ENCODE measurements at regions not wholly inside any gene's neighbourhood (a gene's known extent, or its start where the extent isn't known, plus 50 kb on each side); places are given as distances from the start of the nearest gene placed in this dataset.

DNA sequence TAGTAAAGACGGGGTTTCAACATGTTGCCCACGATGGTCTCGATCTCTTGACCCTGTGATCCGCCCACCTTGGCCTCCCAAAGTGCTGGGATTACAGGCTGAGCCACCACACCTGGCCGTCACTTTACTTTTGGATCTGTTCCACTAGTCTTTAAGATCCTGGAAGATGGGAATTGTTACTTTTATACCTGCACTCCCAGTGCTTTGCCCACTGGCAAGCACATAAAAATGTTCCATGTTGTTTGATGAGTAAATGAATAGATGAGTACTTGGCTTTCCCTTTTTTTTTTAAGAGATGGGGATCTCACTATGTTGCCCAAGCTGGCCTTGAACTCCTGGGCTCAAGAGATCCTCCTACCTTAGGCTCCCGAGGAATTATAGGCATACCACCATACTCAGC lies 84.8 kb upstream of the SASH1 start:
- TF ChIP-seq POLR2A (IDR thresholded peaks at IDR 0.05) (no peak), EP300 (IDR thresholded peaks at IDR 0.05) (no peak)
- TF ChIP-seq, protein P1, sequence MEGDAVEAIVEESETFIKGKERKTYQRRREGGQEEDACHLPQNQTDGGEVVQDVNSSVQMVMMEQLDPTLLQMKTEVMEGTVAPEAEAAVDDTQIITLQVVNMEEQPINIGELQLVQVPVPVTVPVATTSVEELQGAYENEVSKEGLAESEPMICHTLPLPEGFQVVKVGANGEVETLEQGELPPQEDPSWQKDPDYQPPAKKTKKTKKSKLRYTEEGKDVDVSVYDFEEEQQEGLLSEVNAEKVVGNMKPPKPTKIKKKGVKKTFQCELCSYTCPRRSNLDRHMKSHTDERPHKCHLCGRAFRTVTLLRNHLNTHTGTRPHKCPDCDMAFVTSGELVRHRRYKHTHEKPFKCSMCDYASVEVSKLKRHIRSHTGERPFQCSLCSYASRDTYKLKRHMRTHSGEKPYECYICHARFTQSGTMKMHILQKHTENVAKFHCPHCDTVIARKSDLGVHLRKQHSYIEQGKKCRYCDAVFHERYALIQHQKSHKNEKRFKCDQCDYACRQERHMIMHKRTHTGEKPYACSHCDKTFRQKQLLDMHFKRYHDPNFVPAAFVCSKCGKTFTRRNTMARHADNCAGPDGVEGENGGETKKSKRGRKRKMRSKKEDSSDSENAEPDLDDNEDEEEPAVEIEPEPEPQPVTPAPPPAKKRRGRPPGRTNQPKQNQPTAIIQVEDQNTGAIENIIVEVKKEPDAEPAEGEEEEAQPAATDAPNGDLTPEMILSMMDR (IDR thresholded peaks at IDR 0.05), result no peak

DNA sequence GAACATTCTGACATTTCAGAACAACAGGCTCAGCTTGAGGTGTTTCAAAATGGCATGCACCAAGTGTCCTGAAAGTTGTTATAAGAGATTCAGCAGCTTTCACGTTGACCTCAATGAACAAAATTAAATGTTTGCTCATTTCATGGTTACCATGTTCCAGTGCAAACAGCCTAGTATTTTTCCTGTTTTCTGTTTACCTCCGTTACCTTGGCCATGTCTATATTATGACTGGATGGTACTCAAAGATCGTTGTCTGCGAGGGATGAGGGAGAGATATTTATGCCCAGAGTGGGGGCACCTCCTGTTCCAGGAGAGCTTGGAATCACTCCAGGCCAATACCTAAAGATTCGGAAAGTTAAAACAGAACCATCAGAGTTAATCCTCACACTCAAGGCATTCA lies 83.8 kb upstream of the SASH1 start:
- H3K4me1 ChIP-seq, result no peaks in the 10 kb centered on the region
- DNase-seq (ENCODE audit: low spot score in 2 of 2), result no peak
- H3K4me3 ChIP-seq, result no peak overlapping the region
- no peak overlapping the region for H3K27ac ChIP-seq
- TF ChIP-seq POLR2A (IDR thresholded peaks at IDR 0.05) (no peak), EP300 (IDR thresholded peaks at IDR 0.05) (no peak)
- TF ChIP-seq, protein P1 (IDR thresholded peaks at IDR 0.05), result no peak
- H3K27me3 ChIP-seq, result no peaks in the 10 kb centered on the region
- H3K9me3 ChIP-seq, result no peaks in the 10 kb centered on the region
- 93 to 98% methylated on average over 5 of the region's 5 CpGs for WGBS, 2 donors
- no peaks in the 10 kb centered on the region for H3K36me3 ChIP-seq

More for the DNA sequence above, 84.8 kb upstream of the SASH1 start:
- no peaks in the 10 kb centered on the region for H3K36me3 ChIP-seq
- H3K9me3 ChIP-seq, result no peaks in the 10 kb centered on the region
- no peaks in the 10 kb centered on the region for H3K27me3 ChIP-seq
- no peak overlapping the region for H3K27ac ChIP-seq
- H3K4me3 ChIP-seq, result no peak overlapping the region
- no peaks in the 10 kb centered on the region for H3K4me1 ChIP-seq
- 95 to 98% methylated on average over 6 of the region's 6 CpGs for WGBS, 2 donors
- DNase-seq (ENCODE audit: low spot score in 2 of 2), result no peak

DNA sequence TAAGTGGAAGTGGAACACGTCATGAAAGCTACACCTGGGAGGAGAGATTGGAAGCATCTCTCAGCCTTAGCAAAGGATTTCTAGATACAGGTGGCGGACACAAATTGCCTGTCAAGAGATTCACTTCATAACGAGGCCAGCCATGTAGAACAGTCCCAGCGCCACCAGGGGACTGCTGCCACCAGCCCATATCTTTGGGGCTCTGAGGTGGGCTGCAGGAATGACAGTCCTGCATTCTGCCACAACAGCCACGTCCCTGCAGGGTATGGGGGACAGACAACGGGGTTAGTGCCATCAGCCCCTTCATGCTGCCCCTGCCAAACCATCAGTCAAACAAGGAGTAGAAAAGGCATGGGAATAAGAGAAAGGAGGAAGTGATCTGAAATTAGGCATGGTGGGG lies 81.2 kb upstream of the SASH1 start:
- TF ChIP-seq, protein P1 (IDR thresholded peaks at IDR 0.05), result no peak
- TF ChIP-seq POLR2A (IDR thresholded peaks at IDR 0.05), result no peak
- TF ChIP-seq EP300 (IDR thresholded peaks at IDR 0.05), result no peak
- no peak overlapping the region for H3K4me3 ChIP-seq
- no peaks in the 10 kb centered on the region for H3K4me1 ChIP-seq
- no peaks in the 10 kb centered on the region for H3K36me3 ChIP-seq
- no peaks in the 10 kb centered on the region for H3K27me3 ChIP-seq
- H3K27ac ChIP-seq, result no peak overlapping the region
- WGBS, 2 donors, result 75 to 79% methylated on average over 6 of the region's 6 CpGs
- no peak for DNase-seq (ENCODE audit: low spot score in 2 of 2)
- H3K9me3 ChIP-seq, result no peaks in the 10 kb centered on the region

DNA sequence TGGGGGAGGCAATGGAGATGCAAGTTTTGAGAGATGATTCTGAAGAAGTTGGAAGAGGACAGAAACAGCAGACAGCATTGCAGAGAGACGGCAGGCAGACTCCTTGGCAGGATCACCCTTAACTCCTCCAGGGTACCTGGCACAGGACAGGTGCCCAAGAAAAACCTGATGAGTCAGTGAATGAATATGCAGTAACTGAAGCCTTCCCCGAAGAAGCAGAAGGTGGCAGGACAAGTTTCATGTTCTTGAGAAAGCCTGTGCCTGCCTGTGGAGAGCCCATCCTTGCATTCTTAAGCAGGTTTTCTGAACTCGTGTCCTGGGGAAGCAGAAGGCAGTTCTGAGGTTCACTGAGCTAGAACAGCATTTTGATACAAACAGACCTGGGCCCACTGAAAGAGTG lies 79.6 kb upstream of the SASH1 start:
- DNase-seq (ENCODE audit: low spot score in 2 of 2), result no peak
- WGBS, 2 donors, result 83 to 91% methylated on average over 3 of the region's 3 CpGs
- Histone ChIP-seq H3K4me3 (no peak overlapping the region), H3K36me3 (no peaks in the 10 kb centered on the region), H3K27ac (no peak overlapping the region), H3K4me1 (peaks cover 0 to 3% (median 0%) of the 10 kb centered on the region in 4 donors), H3K9me3 (no peaks in the 10 kb centered on the region), H3K27me3 (no peaks in the 10 kb centered on the region)
- no peak for TF ChIP-seq EP300 (IDR thresholded peaks at IDR 0.05)
- TF ChIP-seq, protein P1 (IDR thresholded peaks at IDR 0.05), result no peak
- no peak for TF ChIP-seq POLR2A (IDR thresholded peaks at IDR 0.05)

DNA sequence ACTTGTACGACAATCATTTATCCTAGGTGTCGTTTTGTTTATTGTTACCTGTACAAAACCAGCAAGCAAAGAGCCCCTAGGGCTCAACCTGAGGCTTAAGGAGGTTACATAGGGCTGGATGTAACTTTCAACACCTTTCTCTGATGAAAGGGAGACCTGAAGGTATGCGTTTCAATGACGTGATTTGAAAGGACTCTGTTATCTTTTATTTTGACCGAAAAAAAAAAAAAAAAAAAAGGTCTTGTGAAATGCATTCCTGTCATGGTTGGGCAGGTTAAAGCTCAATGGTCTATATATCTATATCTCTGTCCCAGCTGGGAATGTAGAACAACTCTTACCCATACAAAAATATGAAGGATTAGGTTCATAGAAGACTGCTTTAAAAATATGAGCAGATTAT lies 78.7 kb upstream of the SASH1 start:
- no peak for DNase-seq (ENCODE audit: low spot score in 2 of 2)
- H3K27ac ChIP-seq, result no peak overlapping the region
- no peaks in the 10 kb centered on the region for H3K9me3 ChIP-seq
- no peak for TF ChIP-seq EP300 (IDR thresholded peaks at IDR 0.05)
- TF ChIP-seq POLR2A (IDR thresholded peaks at IDR 0.05), result no peak
- TF ChIP-seq, protein P1 (IDR thresholded peaks at IDR 0.05), result no peak
- H3K4me3 ChIP-seq, result no peak overlapping the region
- H3K36me3 ChIP-seq, result no peaks in the 10 kb centered on the region
- WGBS, 2 donors, result 72 to 75% methylated on average over 5 of the region's 5 CpGs
- H3K4me1 ChIP-seq, result peaks cover 0 to 7% (median 0%) of the 10 kb centered on the region in 4 donors
- H3K27me3 ChIP-seq, result no peaks in the 10 kb centered on the region

All from tibial nerve (tissue), 4 donors.